ENCODE measurements at regions not wholly inside any gene's neighbourhood (a gene's known extent, or its start where the extent isn't known, plus 50 kb on each side); places are given as distances from the start of the nearest gene placed in this dataset.

DNA sequence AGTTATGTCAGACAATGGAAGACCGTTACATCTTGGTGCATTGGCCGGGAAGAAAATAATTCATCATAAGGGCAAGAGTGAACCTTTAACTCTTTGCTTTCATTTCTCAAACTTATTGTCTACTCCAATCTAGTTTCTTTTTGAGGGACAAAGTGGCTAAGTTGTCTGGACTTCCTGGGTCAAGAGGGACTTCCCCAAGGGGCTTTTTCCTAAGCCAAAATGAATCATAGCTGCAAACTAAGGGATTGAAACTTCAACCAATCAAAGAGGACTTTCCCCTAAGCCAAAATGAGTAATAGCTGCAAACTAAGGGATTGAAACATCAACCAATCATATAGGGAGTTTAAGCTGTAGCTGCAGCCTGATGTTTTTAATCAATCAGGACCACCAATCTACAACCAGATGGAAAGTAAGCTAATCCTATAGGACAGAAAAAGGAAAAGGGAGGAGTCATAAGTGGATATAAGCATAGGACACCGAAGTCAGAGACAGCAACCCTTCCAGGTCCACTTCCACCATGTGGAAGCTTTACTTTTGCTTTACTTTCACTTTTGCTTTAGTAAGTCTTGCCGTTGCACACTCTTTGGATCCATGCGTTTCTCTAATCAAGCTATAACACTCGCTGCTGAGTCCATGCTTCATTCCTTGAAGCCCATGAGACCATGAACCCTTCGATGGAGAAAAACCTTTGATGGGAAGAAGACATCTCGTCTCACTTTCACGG, 72.7 kb upstream of the UTY start:
- H3K4me3 ChIP-seq (ENCODE audit: low read length), result no peak overlapping the region
- H3K27ac ChIP-seq (ENCODE audit: low read length), result no peak overlapping the region
- H4K20me1 ChIP-seq (ENCODE audit: insufficient read depth), result no peaks in the 10 kb centered on the region
- TF ChIP-seq CTCF (IDR thresholded peaks at IDR 0.05; ENCODE audit: poor library complexity, severe bottlenecking) (no peak), POLR2AphosphoS5 (IDR thresholded peaks at IDR 0.05) (no peak), TAF1 (IDR thresholded peaks at IDR 0.05; ENCODE audit: low read depth) (no peak), EZH2 (IDR thresholded peaks at IDR 0.05; ENCODE audit: borderline replicate concordance, insufficient read depth, low read length, poor library complexity, severe bottlenecking) (no peak), EP300 (conservative IDR thresholded peaks at IDR 0.05; ENCODE audit: poor library complexity, severe bottlenecking) (no peak), SMC3 (conservative IDR thresholded peaks at IDR 0.05; ENCODE audit: poor library complexity) (no peak)
- no peak overlapping the region for H3K4me2 ChIP-seq (ENCODE audit: low read length)
- H3K36me3 ChIP-seq (ENCODE audit: insufficient read depth, low read length), result no peaks in the 10 kb centered on the region
- no peaks in the 10 kb centered on the region for H3K79me2 ChIP-seq (replicated peaks; ENCODE audit: insufficient read depth, low read length)
- H3K9ac ChIP-seq (ENCODE audit: low read length), result no peak overlapping the region
- no peak overlapping the region for H2AFZ ChIP-seq (ENCODE audit: low read depth, low read length)
- no peaks in the 10 kb centered on the region for H3K9me2 ChIP-seq (ENCODE audit: insufficient read depth, low read length)
- H3K27me3 ChIP-seq (ENCODE audit: insufficient read depth, low read depth, low read length), result no peaks in the 10 kb centered on the region
- no peaks in the 10 kb centered on the region for H3F3A ChIP-seq (ENCODE audit: insufficient read depth, low read length, poor library complexity, severe bottlenecking)
- no peaks in the 10 kb centered on the region for H3K9me3 ChIP-seq (ENCODE audit: low read length)

DNA sequence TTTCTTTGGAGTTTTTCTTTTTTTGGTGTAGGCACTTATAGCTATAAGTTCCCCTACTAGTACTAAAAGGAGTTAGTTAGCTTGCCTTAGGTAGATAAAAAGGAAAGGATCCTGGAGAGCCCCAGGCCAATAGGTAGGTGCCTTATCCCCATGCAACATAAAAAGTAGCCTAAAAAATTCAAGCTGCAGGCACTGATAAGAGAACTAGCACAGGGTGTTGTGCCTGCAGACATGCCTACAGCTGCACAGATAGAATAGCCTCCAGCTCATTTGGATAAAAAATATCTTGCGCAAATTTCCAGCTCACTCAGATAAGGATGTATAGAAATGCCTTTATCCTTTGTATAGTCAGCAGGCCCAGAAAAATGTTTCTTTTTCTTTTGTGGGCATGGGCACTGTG, 71.4 kb upstream of the UTY start:
- H3K36me3 ChIP-seq (ENCODE audit: insufficient read depth, low read length), result no peaks in the 10 kb centered on the region
- TF ChIP-seq CTCF (IDR thresholded peaks at IDR 0.05; ENCODE audit: poor library complexity, severe bottlenecking) (no peak), POLR2AphosphoS5 (IDR thresholded peaks at IDR 0.05) (no peak)
- H3F3A ChIP-seq (ENCODE audit: insufficient read depth, low read length, poor library complexity, severe bottlenecking), result no peaks in the 10 kb centered on the region
- H4K20me1 ChIP-seq (ENCODE audit: insufficient read depth), result no peaks in the 10 kb centered on the region
- H3K9me2 ChIP-seq (ENCODE audit: insufficient read depth, low read length), result no peaks in the 10 kb centered on the region
- H3K27me3 ChIP-seq (ENCODE audit: insufficient read depth, low read depth, low read length), result no peaks in the 10 kb centered on the region
- no peaks in the 10 kb centered on the region for H3K79me2 ChIP-seq (replicated peaks; ENCODE audit: insufficient read depth, low read length)
- no peaks in the 10 kb centered on the region for H3K9me3 ChIP-seq (ENCODE audit: low read length)
- no peak overlapping the region for H3K4me3 ChIP-seq (ENCODE audit: low read length)
- no peak overlapping the region for H3K4me2 ChIP-seq (ENCODE audit: low read length)
- no peak overlapping the region for H3K27ac ChIP-seq (ENCODE audit: low read length)
- H2AFZ ChIP-seq (ENCODE audit: low read depth, low read length), result no peak overlapping the region
- H3K9ac ChIP-seq (ENCODE audit: low read length), result no peak overlapping the region

DNA sequence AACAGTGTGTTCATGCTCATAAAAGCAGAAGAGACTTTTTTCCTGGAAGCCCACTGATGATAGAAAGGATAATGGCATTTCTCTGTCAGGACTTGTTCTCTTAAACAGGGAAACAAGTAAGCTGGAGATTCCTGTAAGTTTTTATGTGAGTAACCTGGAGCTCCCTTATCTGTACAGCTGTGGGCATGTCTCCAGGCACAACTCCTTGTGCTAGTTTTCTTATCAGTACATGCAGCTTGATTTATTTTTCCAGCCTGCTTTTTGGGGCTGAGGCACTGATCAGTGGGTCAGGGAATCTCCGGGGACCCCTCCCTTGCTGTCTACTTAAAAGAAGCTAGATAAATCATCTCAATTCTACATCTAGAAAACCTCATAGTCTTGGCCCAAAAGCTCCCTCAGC, 64.7 kb upstream of the UTY start:
- H3K36me3 ChIP-seq (ENCODE audit: insufficient read depth, low read length), result no peaks in the 10 kb centered on the region
- no peak overlapping the region for H2AFZ ChIP-seq (ENCODE audit: low read depth, low read length)
- no peak overlapping the region for H3K4me2 ChIP-seq (ENCODE audit: low read length)
- H3F3A ChIP-seq (ENCODE audit: insufficient read depth, low read length, poor library complexity, severe bottlenecking), result no peaks in the 10 kb centered on the region
- H4K20me1 ChIP-seq (ENCODE audit: insufficient read depth), result no peaks in the 10 kb centered on the region
- no peak overlapping the region for H3K27ac ChIP-seq (ENCODE audit: low read length)
- no peak overlapping the region for H3K4me3 ChIP-seq (ENCODE audit: low read length)
- no peaks in the 10 kb centered on the region for H3K27me3 ChIP-seq (ENCODE audit: insufficient read depth, low read depth, low read length)
- H3K79me2 ChIP-seq (replicated peaks; ENCODE audit: insufficient read depth, low read length), result no peaks in the 10 kb centered on the region
- H3K9me2 ChIP-seq (ENCODE audit: insufficient read depth, low read length), result no peaks in the 10 kb centered on the region
- no peaks in the 10 kb centered on the region for H3K9me3 ChIP-seq (ENCODE audit: low read length)
- no peak overlapping the region for H3K9ac ChIP-seq (ENCODE audit: low read length)
- TF ChIP-seq RAD21 (conservative IDR thresholded peaks at IDR 0.05) (no peak), CTCF (IDR thresholded peaks at IDR 0.05; ENCODE audit: poor library complexity, severe bottlenecking) (no peak), SMC3 (conservative IDR thresholded peaks at IDR 0.05; ENCODE audit: poor library complexity) (no peak), TAF1 (IDR thresholded peaks at IDR 0.05; ENCODE audit: low read depth) (no peak), EZH2 (IDR thresholded peaks at IDR 0.05; ENCODE audit: borderline replicate concordance, insufficient read depth, low read length, poor library complexity, severe bottlenecking) (no peak), EP300 (conservative IDR thresholded peaks at IDR 0.05; ENCODE audit: poor library complexity, severe bottlenecking) (no peak), POLR2AphosphoS5 (IDR thresholded peaks at IDR 0.05) (no peak), MXI1 (conservative IDR thresholded peaks at IDR 0.05; ENCODE audit: poor library complexity, severe bottlenecking) (no peak)
- TF ChIP-seq, protein P1, sequence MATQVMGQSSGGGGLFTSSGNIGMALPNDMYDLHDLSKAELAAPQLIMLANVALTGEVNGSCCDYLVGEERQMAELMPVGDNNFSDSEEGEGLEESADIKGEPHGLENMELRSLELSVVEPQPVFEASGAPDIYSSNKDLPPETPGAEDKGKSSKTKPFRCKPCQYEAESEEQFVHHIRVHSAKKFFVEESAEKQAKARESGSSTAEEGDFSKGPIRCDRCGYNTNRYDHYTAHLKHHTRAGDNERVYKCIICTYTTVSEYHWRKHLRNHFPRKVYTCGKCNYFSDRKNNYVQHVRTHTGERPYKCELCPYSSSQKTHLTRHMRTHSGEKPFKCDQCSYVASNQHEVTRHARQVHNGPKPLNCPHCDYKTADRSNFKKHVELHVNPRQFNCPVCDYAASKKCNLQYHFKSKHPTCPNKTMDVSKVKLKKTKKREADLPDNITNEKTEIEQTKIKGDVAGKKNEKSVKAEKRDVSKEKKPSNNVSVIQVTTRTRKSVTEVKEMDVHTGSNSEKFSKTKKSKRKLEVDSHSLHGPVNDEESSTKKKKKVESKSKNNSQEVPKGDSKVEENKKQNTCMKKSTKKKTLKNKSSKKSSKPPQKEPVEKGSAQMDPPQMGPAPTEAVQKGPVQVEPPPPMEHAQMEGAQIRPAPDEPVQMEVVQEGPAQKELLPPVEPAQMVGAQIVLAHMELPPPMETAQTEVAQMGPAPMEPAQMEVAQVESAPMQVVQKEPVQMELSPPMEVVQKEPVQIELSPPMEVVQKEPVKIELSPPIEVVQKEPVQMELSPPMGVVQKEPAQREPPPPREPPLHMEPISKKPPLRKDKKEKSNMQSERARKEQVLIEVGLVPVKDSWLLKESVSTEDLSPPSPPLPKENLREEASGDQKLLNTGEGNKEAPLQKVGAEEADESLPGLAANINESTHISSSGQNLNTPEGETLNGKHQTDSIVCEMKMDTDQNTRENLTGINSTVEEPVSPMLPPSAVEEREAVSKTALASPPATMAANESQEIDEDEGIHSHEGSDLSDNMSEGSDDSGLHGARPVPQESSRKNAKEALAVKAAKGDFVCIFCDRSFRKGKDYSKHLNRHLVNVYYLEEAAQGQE (IDR thresholded peaks at IDR 0.05; ENCODE audit: borderline replicate concordance), result no peak
